Skeletal muscle cell (primary cell): ENCODE measurements at regions not wholly inside any gene's neighbourhood (a gene's known extent, or its start where the extent isn't known, plus 50 kb on each side); places are given as distances from the start of the nearest gene placed in this dataset.

Experiments
- DNase-seq: peaks from one replicate; pipeline ENCODE4 v3.0.0-alpha.2; 2010; ENCODE audit warnings: low read depth
- H3K4me3 ChIP-seq: 2 replicates; pipeline ENCODE4 v1.5.1; 2011; ENCODE audit warnings: low read depth, mild to moderate bottlenecking, control low read depth, low read length, moderate library complexity

GRCh38 chr10:47181052-47181849 lies 118.7 kb upstream of the GDF10 start:
- no peak overlapping the region for H3K4me3 ChIP-seq
- no peak for DNase-seq

- H3K4me3 ChIP-seq, result no peak overlapping the region
- no peak for DNase-seq
These were observed 116.9 kb upstream of the GDF10 start for GRCh38 chr10:47182934-47183703.

- DNase-seq, result no peak
- no peak overlapping the region for H3K4me3 ChIP-seq
These were observed 116.3 kb upstream of the GDF10 start for GRCh38 chr10:47183704-47184041.

GRCh38 chr10:47184273-47184672 lies 115.7 kb upstream of the GDF10 start:
- no peak for DNase-seq
- no peak overlapping the region for H3K4me3 ChIP-seq

- DNase-seq, result no peak
- no peak overlapping the region for H3K4me3 ChIP-seq
These were observed 115.2 kb upstream of the GDF10 start for GRCh38 chr10:47184724-47185330.

- H3K4me3 ChIP-seq, result no peak overlapping the region
- no peak for DNase-seq
These were observed 113.1 kb upstream of the GDF10 start for GRCh38 chr10:47186941-47187340.

- H3K4me3 ChIP-seq, result no peak overlapping the region
- DNase-seq, result no peak
These were observed 112.4 kb upstream of the GDF10 start for GRCh38 chr10:47187592-47187991.

GRCh38 chr10:47188156-47188555 lies 111.8 kb upstream of the GDF10 start:
- H3K4me3 ChIP-seq, result no peak overlapping the region
- no peak for DNase-seq

GRCh38 chr10:47189802-47190201 lies 110.2 kb upstream of the GDF10 start:
- H3K4me3 ChIP-seq, result no peak overlapping the region

GRCh38 chr10:47190301-47190700 lies 109.7 kb upstream of the GDF10 start:
- no peak for DNase-seq
- H3K4me3 ChIP-seq, result no peak overlapping the region

More at GRCh38 chr10:47189802-47190201, 110.2 kb upstream of the GDF10 start:
- DNase-seq, result no peak

- H3K4me3 ChIP-seq, result no peak overlapping the region
- DNase-seq, result no peak
These were observed 109.1 kb upstream of the GDF10 start for GRCh38 chr10:47190802-47191450.

- DNase-seq, result no peak
- no peak overlapping the region for H3K4me3 ChIP-seq
These were observed 107.7 kb upstream of the GDF10 start for GRCh38 chr10:47192273-47192672.

GRCh38 chr10:47193666-47194065 lies 106.3 kb upstream of the GDF10 start:
- no peak overlapping the region for H3K4me3 ChIP-seq

GRCh38 chr10:47195274-47195885 lies 104.6 kb upstream of the GDF10 start:
- no peak for DNase-seq
- H3K4me3 ChIP-seq, result no peak overlapping the region

More at GRCh38 chr10:47193666-47194065, 106.3 kb upstream of the GDF10 start:
- no peak for DNase-seq

- no peak for DNase-seq
- no peak overlapping the region for H3K4me3 ChIP-seq
These were observed 103.3 kb upstream of the GDF10 start for GRCh38 chr10:47196691-47197090.

- no peak overlapping the region for H3K4me3 ChIP-seq
- DNase-seq, result no peak
These were observed 101.8 kb upstream of the GDF10 start for GRCh38 chr10:47198221-47198620.

- no peak overlapping the region for H3K4me3 ChIP-seq
- DNase-seq, result no peak
These were observed 94.8 kb upstream of the GDF10 start for GRCh38 chr10:47205192-47205591.

- DNase-seq, result no peak
- H3K4me3 ChIP-seq, result no peak overlapping the region
These were observed 93.3 kb upstream of the GDF10 start for GRCh38 chr10:47206449-47207280.

GRCh38 chr10:47207281-47207615 lies 92.7 kb upstream of the GDF10 start:
- H3K4me3 ChIP-seq, result no peak overlapping the region
- DNase-seq, result no peak
